Neural progenitor cell (in vitro differentiated cells): ENCODE measurements at regions not wholly inside any gene's neighbourhood (a gene's known extent, or its start where the extent isn't known, plus 50 kb on each side); places are given as distances from the start of the nearest gene placed in this dataset.

ENCODE experiments used
- DNase-seq: peaks from one replicate; pipeline ENCODE4 v3.0.0-alpha.2; 2016; ENCODE audit warnings: low spot score
- H2AFZ ChIP-seq: fragments of 200-600 bp; sonication (generic); replicated peaks from 2 replicates; pipeline ENCODE4 v1.6.1; 2016; ENCODE audit warnings: antibody characterized with exemption
- H3F3A ChIP-seq: fragments of 200-600 bp; sonication (generic); 2 replicates; pipeline ENCODE4 v1.6.1; 2016; ENCODE audit warnings: antibody characterized with exemption, low read depth
- H3K27ac ChIP-seq: fragments of 200-600 bp; sonication (generic); 2 replicates; pipeline ENCODE4 v1.5.1; 2016; ENCODE audit warnings: mild to moderate bottlenecking
- H3K27me3 ChIP-seq: fragments of 200-600 bp; sonication (generic); 2 replicates; pipeline ENCODE4 v1.6.1; 2016; ENCODE audit warnings: mild to moderate bottlenecking, moderate library complexity
- H3K36me3 ChIP-seq: fragments of 200-600 bp; sonication (generic); 2 replicates; pipeline ENCODE4 v1.5.1; 2016
- H3K4me1 ChIP-seq: fragments of 200-600 bp; sonication (generic); 2 replicates; pipeline ENCODE4 v1.6.1; 2016; ENCODE audit warnings: mixed run types
- H3K4me2 ChIP-seq: fragments of 200-600 bp; sonication (generic); 2 replicates; pipeline ENCODE4 v1.6.1; 2016
- H3K4me3 ChIP-seq: fragments of 200-600 bp; sonication (generic); 2 replicates; pipeline ENCODE4 v1.5.1; 2016
- H3K79me2 ChIP-seq: fragments of 200-600 bp; sonication (generic); 2 replicates; pipeline ENCODE4 v1.6.1; 2016; ENCODE audit warnings: low read depth
- H3K9ac ChIP-seq: fragments of 200-600 bp; sonication (generic); 2 replicates; pipeline ENCODE4 v1.6.1; 2016
- H3K9me3 ChIP-seq: fragments of 200-600 bp; sonication (generic); 2 replicates; pipeline ENCODE4 v1.5.1; 2016; ENCODE audit warnings: low read depth
- H4K20me1 ChIP-seq: fragments of 200-600 bp; sonication (generic); 2 replicates; pipeline ENCODE4 v1.6.1; 2016; ENCODE audit warnings: low read depth
- H3K27ac Mint-ChIP-seq: 3 replicates; pipeline ENCODE4 v1.8.0; 2021; ENCODE audit warnings: mixed read lengths
- H3K27me3 Mint-ChIP-seq: 2 replicates; pipeline ENCODE4 v1.8.0; 2022; ENCODE audit warnings: low read depth, mild to moderate bottlenecking, inconsistent platforms, moderate library complexity, mixed read lengths; ENCODE audit not compliant: insufficient read depth
- H3K36me3 Mint-ChIP-seq: 3 replicates; pipeline ENCODE4 v1.8.0; 2021; ENCODE audit warnings: mixed read lengths
- H3K4me1 Mint-ChIP-seq: 3 replicates; pipeline ENCODE4 v1.8.0; 2021; ENCODE audit warnings: mixed read lengths
- H3K4me3 Mint-ChIP-seq: 3 replicates; pipeline ENCODE4 v1.8.0; 2021; ENCODE audit warnings: mild to moderate bottlenecking, moderate library complexity, mixed read lengths
- H3K9me3 Mint-ChIP-seq: 3 replicates; pipeline ENCODE4 v1.8.0; 2020; ENCODE audit warnings: mixed read lengths
- EZH2 ChIP-seq: fragments of 200-600 bp; sonication (generic); IDR thresholded peaks from 2 replicates; pipeline ENCODE4 v1.6.1; 2017; ENCODE audit warnings: antibody characterized with exemption, mild to moderate bottlenecking, moderate library complexity
- EZH2phosphoT487 ChIP-seq: fragments of 200-600 bp; sonication (generic); IDR thresholded peaks from 2 replicates; pipeline ENCODE4 v1.6.1; 2017; ENCODE audit warnings: antibody characterized with exemption
- TF ChIP-seq, protein P1 (sequence below): fragments of 200-600 bp; sonication (generic); IDR thresholded peaks from 2 replicates; pipeline ENCODE4 v1.5.1; 2017; ENCODE audit warnings: antibody characterized with exemption, mild to moderate bottlenecking

DNA sequence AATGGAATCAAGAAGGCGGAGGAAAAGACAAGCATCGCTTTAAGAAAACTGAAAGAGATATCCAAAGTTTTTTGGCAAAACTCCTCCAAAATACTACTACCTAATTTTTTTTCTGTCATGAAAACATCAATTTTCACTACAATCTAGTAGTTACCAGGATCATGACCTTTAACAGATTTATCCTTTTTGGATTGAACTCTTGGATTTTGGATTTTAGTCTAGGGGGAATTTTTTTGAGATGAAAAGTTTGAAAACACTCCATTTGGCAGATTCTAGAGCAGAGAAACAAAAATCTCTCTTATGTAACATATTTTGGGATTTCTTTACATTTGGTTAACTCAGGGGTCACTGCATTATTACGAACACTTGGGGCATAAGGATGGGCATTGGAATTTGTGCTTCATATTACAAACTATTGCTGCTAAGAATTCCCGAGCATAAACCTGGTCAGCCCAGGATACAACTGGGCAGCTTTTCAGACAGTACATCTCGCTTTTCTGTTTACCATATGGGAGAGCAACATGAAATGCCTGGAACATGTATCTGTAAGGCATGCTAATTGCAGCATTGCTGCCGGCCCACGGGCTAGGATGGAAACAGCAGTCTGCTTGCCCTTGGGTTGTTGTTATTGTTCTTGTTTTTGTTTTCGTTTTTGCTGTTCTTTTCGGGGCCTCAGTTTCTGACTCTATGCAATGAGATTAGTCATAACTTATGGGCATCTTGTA is 264.3 kb downstream of the RHOU start:
- Mint-ChIP-seq H3K27ac (no peak overlapping the region), H3K36me3 (no peaks in the 10 kb centered on the region), H3K27me3 (peaks cover 2% of the 10 kb centered on the region), H3K4me1 (peaks cover 21% of the 10 kb centered on the region), H3K9me3 (peaks cover 12% of the 10 kb centered on the region), H3K4me3 (no peak overlapping the region)
- H3K9ac ChIP-seq: no peak overlapping the region
- H4K20me1 ChIP-seq: no peaks in the 10 kb centered on the region
- no peak for TF ChIP-seq EZH2
- peaks cover 21% of the 10 kb centered on the region for H3K4me1 ChIP-seq
- H3K27ac ChIP-seq: no peak overlapping the region
- no peak overlapping the region for H3K4me3 ChIP-seq
- no peak overlapping the region for H2AFZ ChIP-seq
- H3K4me2 ChIP-seq: no peak overlapping the region
- H3K79me2 ChIP-seq: no peaks in the 10 kb centered on the region
- H3K27me3 ChIP-seq: no peaks in the 10 kb centered on the region
- DNase-seq: no peak
- H3F3A ChIP-seq: peaks cover 14% of the 10 kb centered on the region
- H3K36me3 ChIP-seq: no peaks in the 10 kb centered on the region
- no peaks in the 10 kb centered on the region for H3K9me3 ChIP-seq

DNA sequence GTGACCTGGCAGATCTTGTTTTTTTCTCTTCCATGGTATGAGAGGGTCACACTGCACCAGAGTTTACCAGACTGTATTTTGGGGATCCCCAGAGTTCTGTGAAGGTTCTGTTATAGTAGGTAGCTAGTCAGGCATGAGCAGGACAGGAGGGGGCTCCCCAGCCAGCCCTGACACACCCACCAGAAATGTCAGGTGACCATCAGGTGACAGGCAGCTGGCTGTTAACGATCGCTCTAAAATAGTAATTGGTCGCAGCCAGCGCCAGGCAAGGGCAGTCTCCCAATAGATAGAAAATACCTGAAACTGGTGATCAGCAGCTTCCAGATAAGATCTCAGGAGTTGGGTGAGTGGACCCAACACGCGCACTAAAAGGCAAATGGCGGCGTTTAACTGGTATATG is 264.9 kb downstream of the RHOU start:
- peaks cover 14% of the 10 kb centered on the region for H3F3A ChIP-seq
- no peak overlapping the region for H2AFZ ChIP-seq
- no peak overlapping the region for H3K27ac Mint-ChIP-seq
- no peak overlapping the region for H3K9ac ChIP-seq
- no peaks in the 10 kb centered on the region for H3K36me3 Mint-ChIP-seq
- H4K20me1 ChIP-seq: no peaks in the 10 kb centered on the region
- H3K9me3 ChIP-seq: no peaks in the 10 kb centered on the region
- peaks cover 2% of the 10 kb centered on the region for H3K27me3 Mint-ChIP-seq
- H3K36me3 ChIP-seq: no peaks in the 10 kb centered on the region
- H3K4me3 Mint-ChIP-seq: no peak overlapping the region
- no peaks in the 10 kb centered on the region for H3K27me3 ChIP-seq
- peaks cover 21% of the 10 kb centered on the region for H3K4me1 ChIP-seq
- H3K4me2 ChIP-seq: no peak overlapping the region
- no peak overlapping the region for H3K4me3 ChIP-seq
- DNase-seq: no peak
- no peaks in the 10 kb centered on the region for H3K79me2 ChIP-seq
- H3K4me1 Mint-ChIP-seq: peaks cover 23% of the 10 kb centered on the region
- TF ChIP-seq EZH2 (no peak), EZH2phosphoT487 (no peak)
- TF ChIP-seq, protein P1, sequence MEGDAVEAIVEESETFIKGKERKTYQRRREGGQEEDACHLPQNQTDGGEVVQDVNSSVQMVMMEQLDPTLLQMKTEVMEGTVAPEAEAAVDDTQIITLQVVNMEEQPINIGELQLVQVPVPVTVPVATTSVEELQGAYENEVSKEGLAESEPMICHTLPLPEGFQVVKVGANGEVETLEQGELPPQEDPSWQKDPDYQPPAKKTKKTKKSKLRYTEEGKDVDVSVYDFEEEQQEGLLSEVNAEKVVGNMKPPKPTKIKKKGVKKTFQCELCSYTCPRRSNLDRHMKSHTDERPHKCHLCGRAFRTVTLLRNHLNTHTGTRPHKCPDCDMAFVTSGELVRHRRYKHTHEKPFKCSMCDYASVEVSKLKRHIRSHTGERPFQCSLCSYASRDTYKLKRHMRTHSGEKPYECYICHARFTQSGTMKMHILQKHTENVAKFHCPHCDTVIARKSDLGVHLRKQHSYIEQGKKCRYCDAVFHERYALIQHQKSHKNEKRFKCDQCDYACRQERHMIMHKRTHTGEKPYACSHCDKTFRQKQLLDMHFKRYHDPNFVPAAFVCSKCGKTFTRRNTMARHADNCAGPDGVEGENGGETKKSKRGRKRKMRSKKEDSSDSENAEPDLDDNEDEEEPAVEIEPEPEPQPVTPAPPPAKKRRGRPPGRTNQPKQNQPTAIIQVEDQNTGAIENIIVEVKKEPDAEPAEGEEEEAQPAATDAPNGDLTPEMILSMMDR: no peak
- H3K9me3 Mint-ChIP-seq: peaks cover 12% of the 10 kb centered on the region
- H3K27ac ChIP-seq: no peak overlapping the region

DNA sequence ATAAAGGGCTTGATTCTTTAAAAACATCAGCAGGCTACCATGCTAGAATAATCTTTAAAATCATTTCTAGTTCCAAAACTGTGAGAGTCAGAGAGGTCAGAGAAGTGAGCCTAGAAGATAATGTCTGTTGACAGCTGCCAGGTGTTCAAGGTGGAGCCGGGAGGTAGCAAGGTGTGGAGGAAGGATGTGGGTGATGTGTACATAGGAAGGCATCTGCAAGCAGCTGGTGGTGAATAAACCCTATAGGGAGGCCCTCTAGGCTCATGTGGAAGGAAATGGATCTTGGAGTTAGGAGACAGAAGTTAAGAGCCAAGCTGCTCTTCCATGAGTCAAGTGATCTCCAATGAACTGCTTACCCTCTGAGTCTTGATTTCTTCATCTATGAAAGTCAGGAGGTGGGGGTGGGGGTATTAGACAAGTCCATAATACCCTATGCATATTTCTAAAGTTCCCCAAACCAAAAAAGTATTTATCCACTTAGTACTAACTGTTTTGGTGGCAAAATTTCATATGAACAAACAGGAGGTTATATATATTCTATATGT is 266.3 kb downstream of the RHOU start:
- Histone ChIP-seq H3K9me3 (no peaks in the 10 kb centered on the region), H3K27me3 (no peaks in the 10 kb centered on the region), H4K20me1 (no peaks in the 10 kb centered on the region), H3K9ac (no peak overlapping the region), H3K4me3 (no peak overlapping the region), H3K36me3 (no peaks in the 10 kb centered on the region), H3F3A (peaks cover 14% of the 10 kb centered on the region), H3K79me2 (no peaks in the 10 kb centered on the region), H2AFZ (no peak overlapping the region), H3K27ac (no peak overlapping the region), H3K4me2 (no peak overlapping the region), H3K4me1 (peaks cover 27% of the 10 kb centered on the region)
- H3K4me1 Mint-ChIP-seq: peaks cover 33% of the 10 kb centered on the region
- no peak for TF ChIP-seq EZH2
- no peaks in the 10 kb centered on the region for H3K36me3 Mint-ChIP-seq
- H3K9me3 Mint-ChIP-seq: peaks cover 12% of the 10 kb centered on the region
- no peak overlapping the region for H3K4me3 Mint-ChIP-seq
- DNase-seq: no peak
- no peak overlapping the region for H3K27ac Mint-ChIP-seq
- H3K27me3 Mint-ChIP-seq: peaks cover 6% of the 10 kb centered on the region

DNA sequence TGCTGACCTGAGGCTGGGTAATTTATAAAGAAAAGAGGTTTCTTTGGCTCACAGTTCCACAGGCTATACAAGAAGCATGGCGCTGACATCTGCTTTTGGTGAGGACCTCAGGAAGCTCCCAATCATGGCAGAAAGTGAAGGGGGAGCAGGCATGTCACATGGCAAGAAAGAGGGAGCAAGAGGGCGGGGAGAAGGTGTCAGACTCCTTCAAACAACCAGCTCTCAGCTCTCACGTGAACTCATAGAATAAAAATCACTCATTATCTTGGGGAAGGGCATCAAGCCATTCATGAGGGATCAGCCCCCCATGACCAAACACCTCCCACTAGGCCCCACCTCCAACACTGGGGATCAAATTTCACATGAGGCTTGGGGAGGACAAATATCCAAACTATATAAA is 266.8 kb downstream of the RHOU start:
- Histone ChIP-seq H3K4me1 (peaks cover 27% of the 10 kb centered on the region), H3K27ac (no peak overlapping the region), H3K4me2 (no peak overlapping the region), H3K36me3 (no peaks in the 10 kb centered on the region), H4K20me1 (no peaks in the 10 kb centered on the region), H3F3A (peaks cover 14% of the 10 kb centered on the region), H3K27me3 (no peaks in the 10 kb centered on the region), H3K79me2 (no peaks in the 10 kb centered on the region), H3K9me3 (no peaks in the 10 kb centered on the region), H3K9ac (no peak overlapping the region), H2AFZ (no peak overlapping the region), H3K4me3 (no peak overlapping the region)
- H3K4me3 Mint-ChIP-seq: no peak overlapping the region
- no peaks in the 10 kb centered on the region for H3K36me3 Mint-ChIP-seq
- DNase-seq: no peak
- no peak for TF ChIP-seq EZH2
- TF ChIP-seq EZH2phosphoT487: no peak
- TF ChIP-seq, protein P1: no peak
- no peak overlapping the region for H3K27ac Mint-ChIP-seq
- peaks cover 9% of the 10 kb centered on the region for H3K27me3 Mint-ChIP-seq
- peaks cover 35% of the 10 kb centered on the region for H3K4me1 Mint-ChIP-seq
- H3K9me3 Mint-ChIP-seq: peaks cover 12% of the 10 kb centered on the region
